MCF 10A (cell line): ENCODE measurements at regions not wholly inside any gene's neighbourhood (a gene's known extent, or its start where the extent isn't known, plus 50 kb on each side); places are given as distances from the start of the nearest gene placed in this dataset.

Experiments used
- BruUV-seq: library from RNA; stranded (reverse); fragments of 400-500 nt; replicated peaks from 2 replicates; lab custom pipeline; 2021; lab: Mats Ljungman, UMichigan
- CTCF ChIA-PET: fragments of 300-600 bp; sonication (Branson Sonifier 250); formaldehyde crosslinking; extraction: SDS; loops from one replicate; lab custom pipeline; 2021; ENCODE audit warnings: antibody characterized with exemption, inconsistent platforms; lab: Yijun Ruan, JAX
- POLR2A ChIA-PET: fragments of 300-600, 350-650 bp; sonication (Branson Sonifier 250); formaldehyde crosslinking; extraction: SDS; loops from one replicate; lab custom pipeline; 2020; ENCODE audit warnings: antibody characterized with exemption, inconsistent platforms; lab: Yijun Ruan, JAX
- DNase-seq: peaks from one replicate; pipeline ENCODE4 v3.0.0-alpha.2; 2018; ENCODE audit not compliant: unreplicated experiment
- H3K27ac Mint-ChIP-seq: one replicate; pipeline ENCODE4 v1.8.0; 2022; ENCODE audit warnings: mild to moderate bottlenecking, low read depth, mixed read lengths; ENCODE audit not compliant: unreplicated experiment
- H3K27me3 Mint-ChIP-seq: one replicate; pipeline ENCODE4 v1.8.0; 2022; ENCODE audit warnings: mixed read lengths; ENCODE audit not compliant: insufficient read depth, unreplicated experiment
- H3K36me3 Mint-ChIP-seq: one replicate; pipeline ENCODE4 v1.8.0; 2022; ENCODE audit warnings: mild to moderate bottlenecking, moderate library complexity, mixed read lengths; ENCODE audit not compliant: insufficient read depth, unreplicated experiment
- H3K4me1 Mint-ChIP-seq: one replicate; pipeline ENCODE4 v1.8.0; 2022; ENCODE audit warnings: mixed read lengths; ENCODE audit not compliant: insufficient read depth, unreplicated experiment
- H3K4me3 Mint-ChIP-seq: one replicate; pipeline ENCODE4 v1.8.0; 2022; ENCODE audit warnings: mild to moderate bottlenecking, moderate library complexity, mixed read lengths; ENCODE audit not compliant: unreplicated experiment
- H3K9me3 Mint-ChIP-seq: one replicate; pipeline ENCODE4 v1.8.0; 2022; ENCODE audit warnings: mixed read lengths; ENCODE audit not compliant: unreplicated experiment
- CTCF ChIP-seq: fragments of 200-600 bp; IDR thresholded peaks from one replicate; pipeline ENCODE4 v1.8.0; 2022; ENCODE audit warnings: antibody characterized with exemption, mild to moderate bottlenecking; ENCODE audit not compliant: unreplicated experiment
- intact Hi-C: fragments of 100-400 bp; cut with micrococcal nuclease; formaldehyde crosslinking; loops from 2 replicates; pipeline ENCODE4 v1.14.1; 2022

GRCh38 chr3:113150250-113150649 lies 61.1 kb upstream of the BOC start:
- Mint-ChIP-seq H3K4me3 (no peak overlapping the region), H3K36me3 (no peaks in the 10 kb centered on the region), H3K4me1 (peaks cover 8% of the 10 kb centered on the region), H3K27me3 (no peaks in the 10 kb centered on the region), H3K27ac (no peak overlapping the region), H3K9me3 (no peaks in the 10 kb centered on the region)
- TF ChIP-seq CTCF, result no peak
- POLR2A ChIA-PET, result no interaction called here
- no peak for DNase-seq
- CTCF ChIA-PET, result no interaction called here
- no TSS peak for BruUV-seq
- intact Hi-C loops, result no loop called here

GRCh38 chr3:113151461-113152031 lies 59.8 kb upstream of the BOC start:
- Mint-ChIP-seq H3K4me1 (peaks cover 8% of the 10 kb centered on the region), H3K4me3 (no peak overlapping the region), H3K9me3 (no peaks in the 10 kb centered on the region), H3K27ac (no peak overlapping the region), H3K36me3 (no peaks in the 10 kb centered on the region), H3K27me3 (no peaks in the 10 kb centered on the region)
- TF ChIP-seq CTCF, result no peak
- ChIA-PET POLR2A (no interaction called here), CTCF (interaction anchor here (0.5 to 1.0 kb wide), 2 partner anchors 11 to 130 kb away, joined by 3 to 4 read pairs; no protein-coding TSS in a partner anchor)
- DNase-seq, result no peak
- intact Hi-C loops, result no loop called here
- no TSS peak for BruUV-seq

- Mint-ChIP-seq H3K36me3 (no peaks in the 10 kb centered on the region), H3K27me3 (no peaks in the 10 kb centered on the region), H3K9me3 (no peaks in the 10 kb centered on the region), H3K27ac (no peak overlapping the region), H3K4me3 (no peak overlapping the region), H3K4me1 (peaks cover 8% of the 10 kb centered on the region)
- no TSS peak for BruUV-seq
- intact Hi-C loops, result no loop called here
- POLR2A ChIA-PET, result no interaction called here
- CTCF ChIA-PET, result interaction anchor here (0.6 kb wide), 1 partner anchor 17 kb away, joined by 3 read pairs; no protein-coding TSS in a partner anchor
- no peak for TF ChIP-seq CTCF
- DNase-seq, result no peak
These were observed 58.5 kb upstream of the BOC start for GRCh38 chr3:113152849-113153248.

- no peak for DNase-seq
- ChIA-PET CTCF (interaction anchor here (0.6 to 0.7 kb wide), 2 partner anchors 17 to 135 kb away, joined by 3 to 5 read pairs; no protein-coding TSS in a partner anchor), POLR2A (interaction anchor here (0.6 kb wide), 1 partner anchor 32 kb away, joined by 4 read pairs; no protein-coding TSS in a partner anchor)
- H3K9me3 Mint-ChIP-seq, result no peaks in the 10 kb centered on the region
- peaks cover 8% of the 10 kb centered on the region for H3K4me1 Mint-ChIP-seq
- no peak overlapping the region for H3K4me3 Mint-ChIP-seq
- H3K27ac Mint-ChIP-seq, result no peak overlapping the region
- TF ChIP-seq CTCF, result no peak
- no TSS peak for BruUV-seq
- H3K27me3 Mint-ChIP-seq, result no peaks in the 10 kb centered on the region
- intact Hi-C loops, result no loop called here
- H3K36me3 Mint-ChIP-seq, result no peaks in the 10 kb centered on the region
These were observed 57.8 kb upstream of the BOC start for GRCh38 chr3:113153499-113154107.
